ENCODE measurements at regions not wholly inside any gene's neighbourhood (a gene's known extent, or its start where the extent isn't known, plus 50 kb on each side); places are given as distances from the start of the nearest gene placed in this dataset.

DNA sequence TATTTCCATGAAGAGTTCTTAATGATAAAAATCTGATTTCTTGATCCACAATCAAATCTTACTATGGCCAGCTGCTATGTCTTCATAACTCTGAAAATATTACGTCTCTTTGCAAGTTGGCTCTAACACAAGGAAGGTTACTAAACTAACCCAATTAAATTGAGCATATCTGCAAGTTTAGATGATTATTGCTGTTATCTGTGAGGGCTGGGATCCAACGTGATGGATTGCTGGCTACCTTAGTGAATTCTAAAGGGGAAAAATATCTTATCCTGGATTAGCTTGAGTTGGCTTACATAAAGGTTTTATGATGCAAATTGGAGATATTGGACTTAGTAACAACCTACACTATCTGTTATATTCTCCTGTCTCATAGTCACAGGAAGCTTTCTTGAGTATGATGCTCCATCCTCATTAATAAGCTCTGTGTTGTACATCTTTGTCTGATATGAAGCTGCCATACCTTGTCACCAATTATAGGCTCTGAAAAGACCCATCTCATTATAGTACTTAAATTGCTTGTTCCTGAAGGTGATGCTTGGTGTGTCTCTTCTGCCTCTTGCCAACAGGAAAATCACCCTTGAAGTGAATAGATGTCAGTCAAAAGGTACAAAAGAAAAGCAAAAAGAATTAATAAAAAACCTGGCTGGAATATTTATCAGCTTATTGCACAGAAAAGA, 733.0 kb upstream of the MEF2C start:
- TF ChIP-seq TAF1 (IDR thresholded peaks at IDR 0.05; ENCODE audit: borderline replicate concordance, low read depth, low read length): no peak
- TF ChIP-seq POLR2A (IDR thresholded peaks at IDR 0.05; ENCODE audit: low read depth, low read length): no peak

All from GM12892 (cell line).